Dermis blood vessel endothelial cell (primary cell): ENCODE measurements at regions not wholly inside any gene's neighbourhood (a gene's known extent, or its start where the extent isn't known, plus 50 kb on each side); places are given as distances from the start of the nearest gene placed in this dataset.
"Not testable (repeated sequence)": the region's sequence is repeated elsewhere in the genome, so short reads cannot be mapped to it uniquely, and the experiment has no call there.

Source experiments
- DNase-seq: peaks from one replicate; pipeline ENCODE4 v3.0.0; 2010

GRCh38 chr6:10101551-10102252 lies 313.2 kb downstream of the TFAP2A start:
- DNase-seq, result no peak

GRCh38 chr6:10099529-10100140 lies 315.2 kb downstream of the TFAP2A start:
- no peak for DNase-seq

- DNase-seq, result no peak
These were observed 315.9 kb downstream of the TFAP2A start for GRCh38 chr6:10098756-10099528.

DNA sequence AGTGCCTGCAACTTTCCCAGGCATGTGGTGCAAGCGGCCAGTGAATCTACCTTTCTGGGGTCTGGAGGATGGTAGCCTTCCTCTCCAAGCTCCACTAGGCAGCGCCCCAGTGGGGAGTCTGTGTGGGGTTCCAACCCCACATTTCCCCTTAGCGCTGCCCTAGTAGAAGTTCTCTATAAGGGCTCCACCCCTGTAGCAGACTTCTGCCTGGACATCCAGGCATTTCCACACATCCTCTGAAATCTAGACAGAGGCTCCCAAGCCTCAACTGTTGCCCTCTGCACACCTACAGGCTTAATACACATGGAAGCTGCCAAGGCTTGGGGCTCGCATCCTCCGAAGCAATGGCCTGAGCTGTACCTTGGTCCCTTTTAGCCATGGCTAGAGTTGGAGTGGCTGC lies 321.6 kb downstream of the TFAP2A start:
- DNase-seq, result no peak

DNA sequence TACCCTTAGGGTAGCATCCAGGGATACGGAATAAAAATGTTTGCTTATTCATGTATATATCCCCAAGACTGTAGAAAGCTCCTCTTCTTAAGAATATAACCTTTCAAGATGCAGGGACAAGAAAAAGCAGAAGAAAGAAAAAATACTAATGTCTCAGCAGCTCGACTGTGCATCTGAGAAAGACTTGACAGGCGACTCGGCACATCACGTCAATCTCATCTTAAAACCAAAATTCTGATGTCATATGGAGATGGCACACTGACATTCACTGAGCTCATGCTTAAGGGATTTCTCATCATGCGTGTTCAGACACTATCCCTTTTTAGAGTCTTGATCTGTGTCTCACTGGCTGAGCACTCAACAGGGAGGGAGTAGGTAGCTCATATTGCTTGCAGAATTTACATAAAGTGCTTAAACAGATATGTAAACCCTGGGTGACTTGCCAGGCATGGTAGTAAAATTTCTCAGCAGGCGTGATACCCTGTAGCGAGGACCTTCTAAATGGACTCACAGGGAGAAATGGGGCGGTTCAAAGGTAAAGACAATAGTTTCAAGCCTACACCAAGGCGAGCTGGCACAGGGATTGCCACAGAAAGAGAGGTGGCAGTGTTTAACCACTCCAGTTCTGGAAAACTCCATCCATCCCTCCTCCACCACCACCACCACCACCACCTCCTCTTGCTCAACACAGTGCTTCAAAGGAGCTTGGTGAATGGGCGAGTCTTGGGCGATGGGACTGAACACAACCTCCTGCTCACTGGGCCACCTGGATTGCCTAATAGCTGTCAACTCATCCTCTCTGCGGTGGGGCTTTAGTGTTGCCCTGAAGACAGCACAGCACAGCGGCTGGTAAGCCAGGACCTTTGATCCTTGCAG lies 330.5 kb downstream of the TFAP2A start:
- DNase-seq, result no peak

GRCh38 chr6:10082385-10082784 lies 332.5 kb downstream of the TFAP2A start:
- no peak for DNase-seq

GRCh38 chr6:10081957-10082356 lies 332.9 kb downstream of the TFAP2A start:
- DNase-seq, result no peak

DNA sequence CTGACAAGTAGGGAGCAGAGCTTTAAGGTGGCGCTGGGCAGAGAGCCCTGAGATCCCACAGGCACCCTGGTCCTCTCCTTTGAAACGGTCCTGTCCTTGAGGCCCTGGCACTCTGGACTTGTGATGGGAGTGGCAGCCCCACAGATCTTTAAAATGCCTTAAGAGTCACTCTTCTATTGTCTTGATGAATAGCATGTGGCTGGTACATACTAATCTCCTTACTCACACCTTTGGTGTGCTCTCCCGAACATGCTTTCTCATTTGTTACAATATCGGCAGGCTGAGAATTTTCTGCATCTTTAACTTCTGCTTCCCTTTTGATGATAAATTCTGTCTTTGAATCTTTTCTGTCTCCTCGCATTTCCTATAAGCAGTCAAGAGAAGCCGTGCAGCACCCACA lies 333.8 kb downstream of the TFAP2A start:
- no peak for DNase-seq

GRCh38 chr6:10080561-10080960 lies 334.3 kb downstream of the TFAP2A start:
- DNase-seq, result no peak

- DNase-seq, result no peak
These were observed 336.3 kb downstream of the TFAP2A start for GRCh38 chr6:10078581-10078980.

GRCh38 chr6:10074726-10075125 lies 340.1 kb downstream of the TFAP2A start:
- not testable (repeated sequence) for DNase-seq

- DNase-seq, result no peak
These were observed 341.5 kb downstream of the TFAP2A start for GRCh38 chr6:10073341-10073740.

- DNase-seq, result no peak
These were observed 343.1 kb downstream of the TFAP2A start for GRCh38 chr6:10071631-10072220.

DNA sequence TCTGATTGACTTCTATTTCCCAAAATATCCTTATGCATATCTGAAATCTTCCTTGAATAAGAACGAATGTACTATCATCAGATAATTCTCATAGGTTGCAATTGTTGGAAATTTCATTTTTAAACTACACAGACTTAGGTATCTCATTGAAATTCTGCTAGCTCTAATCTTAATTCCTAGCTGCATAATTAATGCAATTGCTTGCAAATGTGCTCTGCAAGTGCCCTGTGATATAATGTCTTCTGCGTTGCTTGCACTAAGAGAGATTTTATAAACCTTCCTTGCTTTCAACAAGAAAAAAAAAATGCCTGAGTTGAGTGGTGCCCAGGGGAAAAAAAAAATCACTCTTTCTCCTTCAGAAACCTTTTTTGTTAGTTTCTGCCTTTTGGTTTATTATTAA lies 354.9 kb downstream of the TFAP2A start:
- no peak for DNase-seq

DNA sequence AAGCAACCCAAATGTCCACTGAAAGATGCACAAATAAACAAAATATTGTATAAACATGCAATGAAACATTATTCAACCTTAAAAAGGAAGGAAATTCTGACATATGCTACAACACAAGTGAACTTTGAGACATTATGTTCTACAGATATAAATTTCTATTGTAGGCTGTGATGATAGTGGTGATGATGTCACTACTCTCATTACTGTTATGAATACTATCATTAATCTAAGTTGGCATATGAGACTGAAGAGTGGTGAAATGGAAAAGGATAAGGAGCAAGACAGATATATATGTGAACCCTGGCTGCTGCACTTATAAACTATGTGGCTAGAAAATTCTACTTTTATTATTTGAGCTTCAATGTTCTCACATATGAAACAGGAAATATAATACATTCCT lies 360.2 kb downstream of the TFAP2A start:
- no peak for DNase-seq

DNA sequence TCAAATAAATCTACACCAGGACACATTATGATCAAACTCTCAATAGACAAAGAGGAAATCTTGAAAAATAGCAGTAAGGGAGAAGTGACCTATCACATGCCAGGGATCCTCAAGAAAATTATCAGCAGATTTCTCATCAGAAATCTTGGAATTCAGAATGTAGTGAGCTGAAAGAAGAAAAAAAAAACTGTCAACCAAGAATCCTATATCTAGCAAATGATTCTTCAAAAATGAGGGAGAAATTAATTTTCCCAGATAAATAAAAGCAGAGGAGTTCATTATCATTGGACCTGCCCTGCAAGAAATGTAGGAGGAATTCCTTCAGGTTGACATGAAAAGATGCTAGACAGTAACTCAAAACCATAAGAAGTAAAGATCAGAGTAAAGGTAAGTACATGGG lies 363.6 kb downstream of the TFAP2A start:
- no peak for DNase-seq

GRCh38 chr6:10048370-10049297 lies 366.2 kb downstream of the TFAP2A start:
- no peak for DNase-seq

- DNase-seq, result no peak
These were observed 372.6 kb downstream of the TFAP2A start for GRCh38 chr6:10042280-10042679.

- DNase-seq, result no peak
These were observed 381.5 kb downstream of the TFAP2A start for GRCh38 chr6:10033223-10033829.

GRCh38 chr6:10031617-10032016 lies 383.3 kb downstream of the TFAP2A start:
- DNase-seq, result no peak
